ENCODE measurements at regions not wholly inside any gene's neighbourhood (a gene's known extent, or its start where the extent isn't known, plus 50 kb on each side); places are given as distances from the start of the nearest gene placed in this dataset.

GRCh38 chr6:65790666-65791065, 83.6 kb upstream of the EYS start:
- intact Hi-C loops (cut with DNase I; ENCODE audit: low total_unique reads) (no loop called here), in situ Hi-C loops (cut with MboI; ENCODE audit: low pct_ligation_motif_present in 1 of 4, low pct_unique_long_range_greater_than_20kb in 1 of 4, low sequenced_read_pairs in 3 of 4) (no loop called here)
- no peaks in the 10 kb centered on the region for H3K9me3 ChIP-seq
- no peaks in the 10 kb centered on the region for H3K4me1 ChIP-seq
- H3K36me3 ChIP-seq = no peaks in the 10 kb centered on the region
- H3K27me3 ChIP-seq = no peaks in the 10 kb centered on the region
- no peak overlapping the region for H3K27ac ChIP-seq
- no peak for DNase-seq
- H3K4me3 ChIP-seq = no peak overlapping the region
- TF ChIP-seq POLR2A (IDR thresholded peaks at IDR 0.05) = no peak
- no peak for TF ChIP-seq CTCF (IDR thresholded peaks at IDR 0.05)
- TF ChIP-seq POLR2AphosphoS5 (IDR thresholded peaks at IDR 0.05) = no peak
- no peak for TF ChIP-seq EP300 (IDR thresholded peaks at IDR 0.05; ENCODE audit: low read depth)
- WGBS, 2 donors (ENCODE audit: low coverage in 1 of 2) = 41% methylated on average over 1 of the region's 1 CpG; no CpG with 5 or more reads in 1 of the 2 donors

DNA sequence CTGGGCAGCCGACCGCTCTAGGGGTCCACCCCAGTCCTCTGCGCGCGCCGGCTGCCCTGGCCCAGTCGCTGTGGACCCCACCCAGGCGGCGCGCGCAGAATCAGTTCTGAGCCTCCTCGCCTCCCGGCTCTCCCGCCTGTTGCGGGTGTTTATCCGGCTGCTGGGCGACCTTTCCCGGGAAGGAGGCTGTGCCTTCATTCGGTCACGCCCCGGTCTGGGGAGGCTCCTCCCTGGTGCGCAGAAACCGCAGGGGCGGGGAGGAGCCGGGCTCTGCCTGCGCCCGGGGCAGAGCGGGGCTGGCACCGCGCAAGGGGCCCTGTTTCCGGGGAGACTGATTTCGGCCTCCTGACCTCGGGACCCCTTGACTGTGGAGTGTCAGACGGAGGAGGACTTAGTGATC, 80.8 kb upstream of the EYS start:
- H3K4me1 ChIP-seq = no peaks in the 10 kb centered on the region
- no peak overlapping the region for H3K4me3 ChIP-seq
- H3K27me3 ChIP-seq = no peaks in the 10 kb centered on the region
- intact Hi-C loops (cut with DNase I; ENCODE audit: low total_unique reads) (no loop called here), in situ Hi-C loops (cut with MboI; ENCODE audit: low pct_ligation_motif_present in 1 of 4, low pct_unique_long_range_greater_than_20kb in 1 of 4, low sequenced_read_pairs in 3 of 4) (no loop called here)
- DNase-seq = no peak
- no peak overlapping the region for H3K27ac ChIP-seq
- no peaks in the 10 kb centered on the region for H3K9me3 ChIP-seq
- no peaks in the 10 kb centered on the region for H3K36me3 ChIP-seq
- 97% methylated on average over 28 of the region's 34 CpGs; no CpG with 5 or more reads in 1 of the 2 donors for WGBS, 2 donors (ENCODE audit: low coverage in 1 of 2)
- TF ChIP-seq POLR2AphosphoS5 (IDR thresholded peaks at IDR 0.05) (no peak), CTCF (IDR thresholded peaks at IDR 0.05) (no peak), POLR2A (IDR thresholded peaks at IDR 0.05) (no peak), EP300 (IDR thresholded peaks at IDR 0.05; ENCODE audit: low read depth) (no peak)

- no peak overlapping the region for H3K27ac ChIP-seq
- WGBS, 2 donors (ENCODE audit: low coverage in 1 of 2) = 96 to 100% methylated on average over 5 to 8 of the region's 8 CpGs
- TF ChIP-seq POLR2AphosphoS5 (IDR thresholded peaks at IDR 0.05) (no peak), CTCF (IDR thresholded peaks at IDR 0.05) (no peak), POLR2A (IDR thresholded peaks at IDR 0.05) (no peak), EP300 (IDR thresholded peaks at IDR 0.05; ENCODE audit: low read depth) (no peak)
- H3K4me3 ChIP-seq = no peak overlapping the region
- DNase-seq = no peak
- no peaks in the 10 kb centered on the region for H3K27me3 ChIP-seq
- in situ Hi-C loops (cut with MboI; ENCODE audit: low pct_ligation_motif_present in 1 of 4, low pct_unique_long_range_greater_than_20kb in 1 of 4, low sequenced_read_pairs in 3 of 4) (no loop called here), intact Hi-C loops (cut with DNase I; ENCODE audit: low total_unique reads) (no loop called here)
- no peaks in the 10 kb centered on the region for H3K9me3 ChIP-seq
- no peaks in the 10 kb centered on the region for H3K4me1 ChIP-seq
- no peaks in the 10 kb centered on the region for H3K36me3 ChIP-seq
Measured at GRCh38 chr6:65786815-65787214, 79.8 kb upstream of the EYS start.

GRCh38 chr6:65780691-65781090, 73.7 kb upstream of the EYS start:
- in situ Hi-C loops (cut with MboI; ENCODE audit: low pct_ligation_motif_present in 1 of 4, low pct_unique_long_range_greater_than_20kb in 1 of 4, low sequenced_read_pairs in 3 of 4) (no loop called here), intact Hi-C loops (cut with DNase I; ENCODE audit: low total_unique reads) (no loop called here)
- no peak for DNase-seq
- WGBS, 2 donors (ENCODE audit: low coverage in 1 of 2) = 94 to 95% methylated on average over 4 of the region's 4 CpGs
- TF ChIP-seq POLR2A (IDR thresholded peaks at IDR 0.05) (no peak), EP300 (IDR thresholded peaks at IDR 0.05; ENCODE audit: low read depth) (no peak), POLR2AphosphoS5 (IDR thresholded peaks at IDR 0.05) (no peak), CTCF (IDR thresholded peaks at IDR 0.05) (no peak)
- H3K27ac ChIP-seq = no peak overlapping the region
- H3K36me3 ChIP-seq = no peaks in the 10 kb centered on the region
- no peaks in the 10 kb centered on the region for H3K4me1 ChIP-seq
- H3K4me3 ChIP-seq = no peak overlapping the region
- H3K9me3 ChIP-seq = no peaks in the 10 kb centered on the region
- no peaks in the 10 kb centered on the region for H3K27me3 ChIP-seq
